UCSD-AML1 (cell line): ENCODE measurements at regions not wholly inside any gene's neighbourhood (a gene's known extent, or its start where the extent isn't known, plus 50 kb on each side); places are given as distances from the start of the nearest gene placed in this dataset.

ENCODE experiments used
- DNase-seq: peaks from one replicate; lab custom pipeline; 2025; ENCODE audit not compliant: unreplicated experiment; lab: John Stamatoyannopoulos, UW

GRCh38 chr10:29141761-29142160, 147.1 kb upstream of the LYZL1 start:
- DNase-seq = no peak

GRCh38 chr10:29142516-29143314, 146.2 kb upstream of the LYZL1 start:
- no peak for DNase-seq

- DNase-seq = no peak
Measured at GRCh38 chr10:29144126-29144525, 144.7 kb upstream of the LYZL1 start.

- no peak for DNase-seq
Measured at GRCh38 chr10:29146311-29147100, 142.4 kb upstream of the LYZL1 start.

- no peak for DNase-seq
Measured at GRCh38 chr10:29150010-29150409, 138.9 kb upstream of the LYZL1 start.

- no peak for DNase-seq
Measured at GRCh38 chr10:29151005-29151404, 137.9 kb upstream of the LYZL1 start.

- no peak for DNase-seq
Measured at GRCh38 chr10:29157321-29157720, 131.5 kb upstream of the LYZL1 start.

- DNase-seq = no peak
Measured at GRCh38 chr10:29158066-29158465, 130.8 kb upstream of the LYZL1 start.

- no peak for DNase-seq
Measured at GRCh38 chr10:29160150-29160617, 128.7 kb upstream of the LYZL1 start.

GRCh38 chr10:29163746-29164145, 125.1 kb upstream of the LYZL1 start:
- DNase-seq = no peak

- DNase-seq = no peak
Measured at GRCh38 chr10:29166713-29167112, 122.2 kb upstream of the LYZL1 start.

GRCh38 chr10:29169021-29169420, 119.8 kb upstream of the LYZL1 start:
- DNase-seq = no peak

GRCh38 chr10:29171717-29172116, 117.2 kb upstream of the LYZL1 start:
- DNase-seq = no peak

- DNase-seq = no peak
Measured at GRCh38 chr10:29174389-29174788, 114.5 kb upstream of the LYZL1 start.

GRCh38 chr10:29176845-29177832, 111.7 kb upstream of the LYZL1 start:
- DNase-seq = no peak

GRCh38 chr10:29181936-29182335, 106.9 kb upstream of the LYZL1 start:
- no peak for DNase-seq

GRCh38 chr10:29183301-29183945, 105.4 kb upstream of the LYZL1 start:
- DNase-seq = no peak

GRCh38 chr10:29184205-29185000, 104.5 kb upstream of the LYZL1 start:
- DNase-seq = no peak

- no peak for DNase-seq
Measured at GRCh38 chr10:29185050-29185449, 103.8 kb upstream of the LYZL1 start.

GRCh38 chr10:29186221-29186620, 102.6 kb upstream of the LYZL1 start:
- no peak for DNase-seq
